Activated CD8-positive, alpha-beta memory T cell treated with anti-CD3 and anti-CD28 coated beads, Interleukin-2, amount 50 U/mL, for 1 hour (primary cell): ENCODE measurements at regions not wholly inside any gene's neighbourhood (a gene's known extent, or its start where the extent isn't known, plus 50 kb on each side); places are given as distances from the start of the nearest gene placed in this dataset.

ENCODE experiments used
- DNase-seq: peaks from one replicate; pipeline ENCODE4 v3.0.0-alpha.2; 2020; ENCODE audit errors: extremely low read depth

- no peak for DNase-seq
Measured at GRCh38 chr10:111990734-111991133, 192.8 kb downstream of the GPAM start.

GRCh38 chr10:111993321-111993720 lies 190.2 kb downstream of the GPAM start:
- no peak for DNase-seq

GRCh38 chr10:111993872-111994426 lies 189.6 kb downstream of the GPAM start:
- no peak for DNase-seq

GRCh38 chr10:111996103-111996502 lies 187.5 kb downstream of the GPAM start:
- DNase-seq, result no peak

GRCh38 chr10:111998728-111999127 lies 184.8 kb downstream of the GPAM start:
- no peak for DNase-seq

GRCh38 chr10:111999205-111999914 lies 184.2 kb downstream of the GPAM start:
- DNase-seq, result no peak

- no peak for DNase-seq
Measured at GRCh38 chr10:111999915-112000302, 183.7 kb downstream of the GPAM start.

GRCh38 chr10:112000466-112000865 lies 183.1 kb downstream of the GPAM start:
- no peak for DNase-seq

GRCh38 chr10:112002206-112002605 lies 181.4 kb downstream of the GPAM start:
- no peak for DNase-seq

- DNase-seq, result no peak
Measured at GRCh38 chr10:112004075-112004474, 179.5 kb downstream of the GPAM start.

- no peak for DNase-seq
Measured at GRCh38 chr10:112005044-112005443, 178.5 kb downstream of the GPAM start.

GRCh38 chr10:112006407-112006806 lies 177.2 kb downstream of the GPAM start:
- DNase-seq, result no peak

- DNase-seq, result no peak
Measured at GRCh38 chr10:112006831-112007230, 176.7 kb downstream of the GPAM start.

GRCh38 chr10:112022196-112022595 lies 161.4 kb downstream of the GPAM start:
- DNase-seq, result no peak

GRCh38 chr10:112024079-112024478 lies 159.5 kb downstream of the GPAM start:
- no peak for DNase-seq

- DNase-seq, result no peak
Measured at GRCh38 chr10:112025228-112025627, 158.3 kb downstream of the GPAM start.

GRCh38 chr10:112026438-112026837 lies 157.1 kb downstream of the GPAM start:
- no peak for DNase-seq

- no peak for DNase-seq
Measured at GRCh38 chr10:112027731-112028280, 155.8 kb downstream of the GPAM start.

GRCh38 chr10:112030431-112030830 lies 153.1 kb downstream of the GPAM start:
- DNase-seq, result no peak

GRCh38 chr10:112039823-112040222 lies 143.7 kb downstream of the GPAM start:
- no peak for DNase-seq

- DNase-seq, result no peak
Measured at GRCh38 chr10:112040696-112041095, 142.9 kb downstream of the GPAM start.

GRCh38 chr10:112045938-112046337 lies 137.6 kb downstream of the GPAM start:
- DNase-seq, result no peak

GRCh38 chr10:112047674-112048073 lies 135.9 kb downstream of the GPAM start:
- no peak for DNase-seq

- no peak for DNase-seq
Measured at GRCh38 chr10:112052166-112052565, 131.4 kb downstream of the GPAM start.
